ENCODE measurements at regions not wholly inside any gene's neighbourhood (a gene's known extent, or its start where the extent isn't known, plus 50 kb on each side); places are given as distances from the start of the nearest gene placed in this dataset.

- H3K27me3 ChIP-seq: no peaks in the 10 kb centered on the region
- intact Hi-C loops (cut with DNase I): no loop called here
- no peaks in the 10 kb centered on the region for H3K4me1 ChIP-seq (replicated peaks in 1 of 2)
- DNase-seq: no peak
- H3K4me3 ChIP-seq: no peak overlapping the region
- 53 to 78% (median 72%) methylated on average over 2 of the region's 2 CpGs for WGBS, 4 donors
- no peaks in the 10 kb centered on the region for H3K36me3 ChIP-seq (replicated peaks in 1 of 2)
- H3K27ac ChIP-seq: no peak overlapping the region
- no peak for TF ChIP-seq CTCF (IDR thresholded peaks at IDR 0.05)
- TF ChIP-seq POLR2A (IDR thresholded peaks at IDR 0.05): no peak
- H3K9me3 ChIP-seq (replicated peaks in 1 of 3): no peaks in the 10 kb centered on the region
These were observed 1937.9 kb upstream of the WWC1 start for GRCh38 chr5:166353580-166353979.

GRCh38 chr5:166354332-166354731 is 1937.1 kb upstream of the WWC1 start:
- no peak overlapping the region for H3K27ac ChIP-seq
- no peaks in the 10 kb centered on the region for H3K27me3 ChIP-seq
- no peaks in the 10 kb centered on the region for H3K9me3 ChIP-seq (replicated peaks in 1 of 3)
- no peak overlapping the region for H3K4me3 ChIP-seq
- TF ChIP-seq CTCF (IDR thresholded peaks at IDR 0.05): no peak
- no peak for TF ChIP-seq POLR2A (IDR thresholded peaks at IDR 0.05)
- H3K36me3 ChIP-seq (replicated peaks in 1 of 2): no peaks in the 10 kb centered on the region
- H3K4me1 ChIP-seq (replicated peaks in 1 of 2): no peaks in the 10 kb centered on the region
- intact Hi-C loops (cut with DNase I): no loop called here
- 88 to 98% (median 89%) methylated on average over 1 of the region's 1 CpG for WGBS, 4 donors
- no peak for DNase-seq

GRCh38 chr5:166356096-166356495 is 1935.3 kb upstream of the WWC1 start:
- Histone ChIP-seq H3K27ac (no peak overlapping the region), H3K36me3 (replicated peaks in 1 of 2) (no peaks in the 10 kb centered on the region), H3K9me3 (replicated peaks in 1 of 3) (no peaks in the 10 kb centered on the region), H3K4me3 (no peak overlapping the region), H3K27me3 (no peaks in the 10 kb centered on the region), H3K4me1 (replicated peaks in 1 of 2) (no peaks in the 10 kb centered on the region)
- TF ChIP-seq POLR2A (IDR thresholded peaks at IDR 0.05): no peak
- no peak for TF ChIP-seq CTCF (IDR thresholded peaks at IDR 0.05)
- no peak for DNase-seq
- intact Hi-C loops (cut with DNase I): no loop called here
- WGBS, 4 donors: 75 to 90% (median 89%) methylated on average over 5 of the region's 5 CpGs

GRCh38 chr5:166358127-166358830 is 1933.2 kb upstream of the WWC1 start:
- intact Hi-C loops (cut with DNase I): no loop called here
- no peaks in the 10 kb centered on the region for H3K36me3 ChIP-seq (replicated peaks in 1 of 2)
- no peak for DNase-seq
- H3K27ac ChIP-seq: no peak overlapping the region
- no peaks in the 10 kb centered on the region for H3K4me1 ChIP-seq (replicated peaks in 1 of 2)
- TF ChIP-seq POLR2A (IDR thresholded peaks at IDR 0.05) (no peak), CTCF (IDR thresholded peaks at IDR 0.05) (no peak)
- no peaks in the 10 kb centered on the region for H3K27me3 ChIP-seq
- WGBS, 4 donors: 52 to 66% (median 57%) methylated on average over 4 of the region's 4 CpGs
- no peaks in the 10 kb centered on the region for H3K9me3 ChIP-seq (replicated peaks in 1 of 3)
- H3K4me3 ChIP-seq: no peak overlapping the region
